ENCODE measurements at regions not wholly inside any gene's neighbourhood (a gene's known extent, or its start where the extent isn't known, plus 50 kb on each side); places are given as distances from the start of the nearest gene placed in this dataset.

DNA sequence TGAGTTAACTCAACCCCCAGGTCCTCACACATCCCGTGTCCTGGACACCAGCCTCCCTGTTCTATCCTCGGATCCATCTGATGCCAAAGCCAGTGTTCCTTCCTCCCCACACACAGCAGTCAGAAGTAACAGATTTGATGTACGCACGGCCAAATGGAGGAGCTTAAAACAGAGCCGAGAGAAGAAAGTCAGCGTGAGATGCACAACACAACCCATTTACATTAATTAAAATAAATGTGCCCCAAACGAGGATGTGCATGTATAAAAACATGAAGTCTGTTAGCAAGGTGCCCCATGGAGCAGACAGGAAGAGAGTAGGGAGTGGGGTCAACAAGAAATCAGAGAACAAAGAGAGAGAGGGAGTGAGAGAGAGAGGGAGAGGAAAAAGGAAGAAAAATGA, 191.2 kb downstream of the HAUS1 start:
- no peak for DNase-seq (ENCODE audit: low read depth)

DNA sequence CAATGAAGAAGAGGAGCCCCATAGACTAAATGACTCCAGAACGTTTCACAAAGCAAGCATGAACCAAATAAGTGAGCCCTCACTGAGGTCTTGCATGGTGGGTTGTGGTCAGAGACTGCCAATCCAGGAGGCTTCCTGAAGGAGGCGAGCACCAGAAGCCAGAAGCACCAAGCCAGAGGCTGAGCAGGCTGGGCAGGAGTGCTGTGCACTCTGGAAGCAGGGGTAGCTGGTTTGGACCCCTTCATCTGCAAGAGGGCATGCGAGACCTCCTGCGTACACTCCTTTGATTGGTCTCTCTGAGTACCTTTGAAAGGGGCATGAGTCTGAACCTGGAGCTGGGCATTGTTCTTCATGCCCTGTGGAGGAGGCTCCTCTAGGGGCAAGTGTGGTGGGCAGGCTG, 192.5 kb downstream of the HAUS1 start:
- no peak for DNase-seq (ENCODE audit: low read depth)

DNA sequence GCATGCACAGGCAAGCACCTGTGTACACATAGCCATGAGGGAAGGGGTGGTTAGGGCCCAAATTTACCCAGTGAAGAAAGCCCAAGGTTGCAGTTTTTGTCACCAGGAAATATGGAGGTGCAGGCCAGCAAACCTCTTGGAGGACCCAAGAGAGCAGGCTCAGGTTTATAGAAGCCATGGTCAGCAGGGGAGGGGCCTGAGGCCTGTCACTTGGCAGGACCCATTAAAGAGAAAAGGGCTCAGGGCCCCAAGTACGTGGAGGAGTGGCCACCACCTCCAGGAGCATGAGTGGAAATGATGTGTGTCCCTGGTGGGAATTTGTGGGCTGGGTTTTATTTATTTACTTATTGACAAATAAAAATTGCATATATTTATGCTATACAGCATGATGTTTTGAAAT, 192.9 kb downstream of the HAUS1 start:
- no peak for DNase-seq (ENCODE audit: low read depth)

DNA sequence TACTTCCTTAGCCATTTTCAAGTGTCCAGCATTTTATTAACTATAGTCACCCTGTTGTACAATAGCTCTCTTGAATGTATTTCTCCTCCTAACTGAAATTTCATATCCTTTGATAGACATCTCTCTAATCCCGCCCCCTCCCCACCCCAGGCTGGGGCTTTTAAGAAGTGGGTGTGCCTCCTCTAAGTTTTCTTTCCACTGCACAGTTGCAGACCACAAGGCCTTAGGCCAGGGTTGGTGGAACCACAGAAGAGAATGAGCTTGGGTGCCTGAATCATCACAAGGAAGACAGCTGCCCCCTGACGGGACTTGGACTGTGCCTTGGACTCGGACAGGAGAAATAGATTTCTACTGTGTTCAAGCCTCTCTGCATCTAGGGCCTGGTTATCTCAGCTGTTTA, 193.4 kb downstream of the HAUS1 start:
- no peak for DNase-seq (ENCODE audit: low read depth)

DNA sequence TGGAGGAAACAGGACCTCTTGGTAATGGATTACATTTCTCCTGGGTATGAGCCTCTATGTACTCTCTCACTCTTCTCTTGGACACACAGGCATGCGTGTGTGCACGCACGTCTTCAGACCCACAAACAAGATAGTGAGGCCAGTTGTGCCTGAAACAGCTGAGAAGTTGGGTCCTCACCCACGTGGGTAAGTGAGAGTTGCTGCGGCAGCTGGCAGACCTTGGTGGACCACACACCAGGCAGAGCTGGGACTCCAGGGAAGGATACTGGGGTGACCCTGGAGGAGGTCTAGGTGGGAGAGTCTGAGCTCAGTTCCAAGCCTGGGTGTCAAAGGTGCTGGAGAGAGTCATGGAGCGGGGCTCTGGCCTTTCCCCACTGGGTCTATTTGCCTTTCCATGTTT, 194.3 kb downstream of the HAUS1 start:
- DNase-seq (ENCODE audit: low read depth), result no peak

DNA sequence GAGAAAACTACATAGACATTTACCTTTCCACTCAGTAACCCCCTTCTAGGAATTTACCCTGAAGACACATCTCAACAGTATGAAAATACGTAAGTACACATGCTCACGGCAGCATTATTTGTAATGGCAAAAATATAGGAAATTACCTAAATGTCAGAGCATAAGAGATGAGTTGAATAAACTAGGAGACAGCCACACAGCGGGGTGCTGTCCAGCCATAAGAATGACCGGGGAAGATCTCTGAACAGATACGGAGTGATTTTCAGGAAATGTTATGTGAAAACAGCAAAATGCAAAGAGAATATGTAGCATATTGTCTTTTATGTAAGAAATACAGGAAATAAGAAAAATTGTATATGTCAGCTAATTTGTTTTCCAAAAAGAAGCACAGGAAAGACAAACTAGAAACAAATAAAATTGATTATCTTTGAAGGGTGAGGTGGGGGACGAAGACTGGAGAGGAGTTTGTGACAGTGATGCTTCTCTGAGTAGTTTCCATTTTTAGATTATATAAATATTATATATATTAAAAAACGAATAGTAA, 195.4 kb downstream of the HAUS1 start:
- DNase-seq (ENCODE audit: low read depth), result no peak

DNA sequence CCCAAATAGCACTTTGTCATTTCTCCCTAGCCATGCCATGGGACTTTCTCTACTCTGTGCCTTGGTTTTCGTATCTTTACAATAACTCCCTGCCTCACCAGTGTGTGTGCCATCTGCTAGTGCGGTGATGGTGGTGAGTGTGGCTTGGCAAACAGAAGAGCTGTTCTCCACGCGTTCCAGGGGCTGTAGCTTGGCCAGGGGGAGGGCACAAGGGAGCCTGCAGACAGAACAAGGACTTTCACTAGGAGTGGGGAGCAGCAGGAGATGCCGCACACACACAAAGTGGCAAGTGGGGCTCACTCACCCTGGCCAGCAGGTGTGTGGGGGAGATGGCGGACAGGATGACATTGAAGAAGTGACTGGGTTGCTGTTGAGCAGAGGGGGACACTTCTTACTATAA, 196.9 kb downstream of the HAUS1 start:
- no peak for DNase-seq (ENCODE audit: low read depth)

DNA sequence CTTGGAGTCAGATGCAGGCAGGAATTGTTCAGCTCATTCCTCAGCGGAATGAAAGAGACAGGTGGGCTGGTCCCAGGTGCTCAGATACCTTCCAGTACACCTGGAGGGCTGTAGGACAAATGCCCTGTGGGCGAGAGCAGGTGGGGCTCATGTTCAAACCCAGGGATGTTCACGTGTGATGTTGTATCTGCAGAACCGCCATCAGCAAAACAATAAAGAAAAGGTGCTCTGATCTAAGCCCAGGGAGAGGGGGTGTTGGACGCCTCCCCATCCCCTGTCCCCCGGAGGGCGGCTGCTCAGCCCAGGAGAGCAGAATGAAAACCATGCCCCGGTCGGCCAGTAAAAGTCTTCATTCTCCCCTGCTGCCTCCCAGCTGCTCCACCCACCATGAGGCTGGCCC, 197.4 kb downstream of the HAUS1 start:
- DNase-seq (ENCODE audit: low read depth), result no peak

DNA sequence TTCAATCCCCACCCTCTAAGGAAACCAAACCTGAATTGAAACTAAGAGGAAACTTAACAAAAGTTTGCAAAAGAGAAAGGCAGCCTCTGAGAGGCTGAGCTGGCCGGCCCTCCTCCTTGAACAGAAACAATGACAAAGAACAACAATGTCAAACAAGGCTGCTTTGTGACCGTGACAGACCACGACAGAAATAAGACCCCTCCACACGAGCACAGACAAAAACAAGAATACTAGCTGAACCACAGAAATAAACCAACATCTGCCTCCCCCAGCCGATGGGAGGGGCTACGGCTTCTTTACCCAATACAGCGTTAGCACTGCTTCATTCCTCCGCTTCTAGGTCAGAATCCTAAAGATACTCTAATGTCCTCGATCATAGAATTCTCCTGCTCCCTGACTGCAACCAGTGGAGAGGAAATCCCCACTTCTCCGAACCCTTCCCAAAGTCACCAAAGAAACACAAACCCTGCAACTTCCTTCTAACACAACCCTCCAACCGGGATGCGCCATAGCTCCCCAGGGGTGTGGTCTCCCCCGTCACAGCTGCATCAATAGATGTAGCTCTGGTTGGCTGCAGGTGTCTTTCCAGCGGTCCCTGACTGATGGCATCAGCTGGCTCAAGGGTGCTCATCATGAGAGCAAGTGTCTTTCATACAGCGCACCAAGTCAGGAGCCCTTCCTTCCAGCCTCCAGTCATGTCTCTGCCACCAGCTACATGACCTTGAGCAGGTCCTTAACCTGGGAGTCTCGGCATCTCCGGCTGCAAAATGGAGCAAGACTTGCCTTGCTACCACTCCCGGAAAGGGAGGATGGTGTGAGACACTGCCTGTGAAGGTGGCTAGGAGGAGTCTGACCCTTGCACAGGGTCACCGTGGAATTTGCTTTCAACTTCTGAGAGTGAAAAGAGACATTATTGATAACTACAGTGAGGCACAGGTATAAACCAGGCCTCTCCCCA, 198.6 kb downstream of the HAUS1 start:
- no peak for DNase-seq (ENCODE audit: low read depth)

DNA sequence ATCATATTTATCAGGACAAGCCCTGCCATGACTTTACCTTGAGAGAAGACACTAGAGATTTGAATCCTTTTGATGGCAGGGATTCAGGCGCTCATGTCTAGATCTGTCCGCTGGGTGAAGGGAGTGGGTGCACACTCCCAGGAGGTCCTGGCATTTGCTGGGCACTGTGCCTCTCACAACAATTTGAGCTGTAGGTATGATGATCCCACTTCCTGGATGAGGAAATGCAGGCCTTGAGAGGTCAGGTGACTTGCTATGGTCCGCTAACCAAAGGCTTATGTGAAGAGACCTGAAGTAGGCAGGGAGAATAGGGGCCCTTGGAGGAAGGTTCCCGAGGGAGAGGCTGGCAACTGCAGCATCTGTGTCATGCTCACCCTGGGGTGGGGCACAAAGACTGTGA, 206.1 kb downstream of the HAUS1 start:
- DNase-seq (ENCODE audit: low read depth), result no peak

DNA sequence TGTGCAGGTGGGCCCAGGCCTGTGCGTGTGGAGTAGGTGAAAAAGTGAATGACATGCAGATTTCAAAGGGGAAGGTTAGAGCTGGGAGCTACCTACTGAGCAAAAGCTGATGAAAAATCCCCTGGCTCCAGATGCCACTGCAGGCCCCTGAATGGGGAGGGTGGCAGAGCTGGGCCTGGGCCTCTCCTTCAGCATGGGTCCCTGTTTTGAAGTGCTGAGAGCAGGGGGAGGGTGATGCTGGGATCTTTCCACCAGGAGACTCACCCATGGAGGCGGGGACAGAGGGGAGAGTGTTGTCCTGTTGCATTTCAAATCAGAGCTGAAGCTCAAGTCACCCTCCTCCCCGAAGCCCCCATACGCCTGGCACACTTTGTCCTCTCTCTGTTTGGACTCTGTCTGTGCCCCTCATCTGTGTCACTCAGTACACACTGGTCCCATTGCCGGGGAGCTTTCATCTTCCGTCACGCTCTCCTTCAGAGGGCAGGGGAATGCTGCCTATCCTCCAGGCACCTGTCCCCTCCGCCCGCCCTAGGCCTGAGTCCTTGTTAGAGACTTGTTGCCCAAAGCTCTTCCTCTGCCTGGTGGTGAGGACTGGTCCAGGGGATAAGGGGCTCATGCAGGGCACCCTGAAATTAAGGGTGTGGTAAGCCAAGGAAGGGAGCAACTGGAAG, 206.6 kb downstream of the HAUS1 start:
- no peak for DNase-seq (ENCODE audit: low read depth)

DNA sequence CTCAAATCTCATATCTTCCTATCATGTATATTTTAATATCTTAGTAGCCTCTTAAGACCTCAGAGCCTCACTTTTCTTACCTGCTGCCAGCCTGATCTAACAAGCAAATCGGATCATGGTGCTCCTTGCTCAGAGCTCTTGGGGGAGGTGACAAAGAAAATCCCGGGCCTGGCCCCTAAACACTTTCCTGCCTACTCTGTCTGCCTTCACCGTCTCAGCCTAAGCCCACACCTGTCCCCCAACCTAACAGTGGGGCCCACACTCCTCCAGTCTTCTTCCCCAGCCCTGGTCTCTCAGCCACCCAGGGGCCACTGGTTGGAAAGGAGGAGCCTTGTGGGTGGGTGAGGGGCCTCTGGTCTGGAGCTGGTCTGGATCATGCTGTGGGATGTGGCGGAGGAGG, 207.3 kb downstream of the HAUS1 start:
- DNase-seq (ENCODE audit: low read depth), result no peak

DNA sequence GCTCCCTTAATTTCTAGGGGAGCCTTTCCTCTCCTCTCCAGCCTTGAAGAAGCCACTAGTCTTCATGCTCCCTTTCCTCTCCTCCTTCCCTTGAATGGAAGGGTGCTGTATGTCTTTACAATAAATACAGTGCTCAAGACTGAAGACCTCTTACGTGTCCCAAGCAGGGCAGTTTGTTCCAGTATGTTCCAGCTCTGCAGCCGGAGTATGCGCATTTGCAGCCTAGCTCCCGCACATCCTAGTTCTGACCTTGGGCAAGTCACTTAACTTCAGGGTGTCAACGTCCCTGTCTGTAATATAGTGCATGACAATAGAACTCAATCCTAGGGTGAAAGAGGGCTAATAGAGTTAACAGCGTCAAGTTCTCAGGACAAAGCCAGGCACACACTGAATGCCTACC, 208.0 kb downstream of the HAUS1 start:
- DNase-seq (ENCODE audit: low read depth), result no peak

DNA sequence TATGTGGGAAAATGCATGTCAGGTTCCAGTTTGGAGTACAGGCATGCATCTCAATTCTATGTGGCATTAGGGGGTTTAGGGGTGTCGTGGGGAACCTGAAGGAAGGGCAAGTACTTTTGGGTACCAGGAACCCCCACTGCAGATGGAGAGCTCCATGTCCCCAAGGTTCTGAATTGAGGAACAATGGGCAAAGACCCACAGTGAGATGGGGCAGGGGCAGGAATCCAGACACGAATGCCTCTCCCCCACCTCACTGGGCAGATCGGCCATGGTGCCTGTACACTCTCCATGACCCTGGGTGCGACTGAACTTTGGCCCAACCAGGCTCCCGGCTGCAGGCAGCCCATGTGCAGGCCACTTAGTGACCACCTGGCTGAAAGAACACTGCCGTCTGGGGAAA, 209.3 kb downstream of the HAUS1 start:
- DNase-seq (ENCODE audit: low read depth), result no peak

DNA sequence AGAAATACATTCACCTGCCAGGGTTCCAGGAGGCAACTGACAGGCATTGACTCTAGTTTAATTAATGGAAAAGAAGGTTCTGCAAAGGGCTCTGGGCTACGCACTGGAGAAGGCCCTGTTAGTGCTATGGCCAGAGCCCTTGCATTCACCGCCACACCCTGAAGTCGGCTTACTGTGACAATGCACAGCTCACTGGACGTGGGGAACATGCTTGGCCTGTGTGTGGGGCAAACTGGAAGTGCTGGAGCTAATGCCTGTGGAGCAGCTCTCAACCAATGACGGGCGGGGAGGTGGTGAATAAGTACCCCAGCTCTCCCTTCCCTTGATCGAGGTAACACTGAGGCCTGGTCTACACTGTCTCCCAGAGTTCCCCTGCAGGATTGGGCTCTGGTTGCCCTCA, 209.8 kb downstream of the HAUS1 start:
- DNase-seq (ENCODE audit: low read depth), result no peak

DNA sequence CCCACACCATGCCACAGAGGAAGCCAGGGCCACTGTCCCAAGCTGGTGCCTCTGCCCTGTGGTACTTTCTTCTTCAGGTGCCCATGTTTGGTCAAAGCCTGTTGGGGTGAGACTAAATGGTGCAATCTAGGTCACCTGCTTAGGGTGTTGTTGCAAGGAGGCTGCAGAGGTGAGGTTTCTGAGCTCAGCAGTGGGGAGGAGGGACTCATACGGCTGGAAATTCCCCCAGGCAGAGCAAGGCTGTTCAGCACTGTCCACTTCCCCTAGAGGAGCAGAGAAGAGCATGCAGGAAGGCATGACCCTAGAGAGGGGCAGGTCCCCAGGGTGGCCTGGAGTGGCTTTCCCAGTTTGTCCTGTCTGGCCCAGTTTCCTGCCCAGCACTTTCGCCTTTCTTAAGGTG, 211.0 kb downstream of the HAUS1 start:
- no peak for DNase-seq (ENCODE audit: low read depth)

DNA sequence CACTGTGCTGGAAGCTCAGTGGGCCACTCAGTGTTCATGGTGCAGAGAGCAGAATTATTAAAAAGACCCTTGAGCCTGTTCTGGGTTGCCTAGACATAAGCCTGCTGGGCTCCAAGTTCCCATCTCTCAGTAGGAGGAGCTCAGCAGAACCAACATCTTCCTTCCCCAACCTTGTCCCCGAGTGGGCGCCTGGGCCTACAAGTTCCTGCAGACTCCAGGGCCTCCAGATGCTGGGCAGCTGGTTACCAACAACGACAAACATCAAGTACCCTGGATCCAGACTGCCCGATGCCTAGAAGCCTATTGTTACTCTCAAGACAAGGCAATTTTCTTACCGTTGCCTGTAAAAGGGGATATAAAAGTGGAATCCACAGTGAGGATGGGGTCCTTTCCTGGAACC, 214.2 kb downstream of the HAUS1 start:
- DNase-seq (ENCODE audit: low read depth), result no peak

DNA sequence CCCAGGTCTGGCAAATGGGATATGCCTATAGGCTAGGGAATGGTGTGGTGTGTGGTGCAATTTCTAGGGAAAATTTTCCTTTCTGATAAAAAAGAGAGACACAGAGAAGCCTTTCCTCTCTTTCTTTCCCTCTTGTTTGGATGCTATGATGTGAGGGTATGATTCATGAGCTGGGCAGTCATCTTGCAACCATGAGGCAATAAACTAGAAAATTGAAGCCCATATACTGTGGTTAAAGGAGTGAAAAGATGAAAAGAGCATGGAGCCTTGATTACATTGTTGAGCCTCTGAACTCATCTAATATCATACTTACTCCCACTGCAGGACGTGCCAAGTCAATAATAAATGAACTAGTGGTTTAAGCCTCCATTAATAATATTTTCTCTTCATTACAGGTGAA, 215.6 kb downstream of the HAUS1 start:
- no peak for DNase-seq (ENCODE audit: low read depth)

DNA sequence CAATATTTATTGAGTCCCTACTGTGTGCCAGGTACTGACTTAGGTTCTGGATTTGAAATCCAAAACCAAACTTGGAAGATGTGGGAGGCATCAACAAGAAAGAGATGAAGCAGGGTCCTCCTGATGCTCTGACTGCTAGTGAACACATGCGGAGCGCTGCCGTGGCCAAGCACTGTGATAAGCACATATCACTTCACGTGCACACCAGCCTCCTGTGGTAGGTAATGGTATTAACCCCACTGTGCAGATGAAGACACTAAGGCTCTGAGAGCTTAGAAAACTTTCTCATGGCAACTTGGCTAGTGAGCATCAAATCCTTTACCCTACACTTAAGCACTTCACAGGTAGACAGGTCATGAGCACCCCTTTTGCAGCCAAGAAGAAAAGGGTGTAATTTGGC, 216.1 kb downstream of the HAUS1 start:
- DNase-seq (ENCODE audit: low read depth), result no peak

DNA sequence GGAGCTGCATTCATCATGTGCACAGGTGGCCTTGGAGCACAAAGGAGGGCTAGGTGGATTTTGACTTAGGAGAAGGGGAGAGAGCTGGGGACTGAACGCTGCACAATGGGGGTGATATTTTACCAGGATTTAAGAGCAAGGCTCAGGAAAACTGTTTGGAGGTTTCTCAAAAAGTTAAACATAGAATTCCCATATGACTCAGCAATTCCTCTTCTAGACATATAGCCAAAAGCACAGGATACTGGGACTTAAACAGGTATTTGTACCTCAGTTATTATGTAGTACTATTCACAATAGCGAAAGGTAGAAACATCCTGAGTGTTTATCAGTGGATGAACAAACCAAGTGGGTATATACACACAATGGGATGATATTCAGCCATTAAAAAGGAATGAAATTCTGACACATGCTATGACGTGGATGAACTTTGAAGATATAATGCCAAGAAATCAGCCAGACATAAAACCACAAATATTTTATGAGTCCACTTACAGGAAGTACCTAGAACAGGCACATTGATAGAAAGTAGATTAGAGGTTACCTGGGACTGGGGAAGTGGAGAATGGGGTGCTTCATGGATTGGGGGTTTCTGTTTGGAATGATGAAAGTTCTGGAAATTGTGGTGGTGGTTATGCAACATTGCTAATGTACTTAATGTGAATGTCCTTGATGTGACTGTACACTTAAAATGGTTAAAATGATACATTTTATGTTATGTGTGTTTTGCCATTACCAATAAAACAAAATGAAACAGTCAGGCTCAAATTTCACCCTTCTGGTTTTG, 216.9 kb downstream of the HAUS1 start:
- peak; percentile 76 for DNase-seq (ENCODE audit: low read depth)

DNA sequence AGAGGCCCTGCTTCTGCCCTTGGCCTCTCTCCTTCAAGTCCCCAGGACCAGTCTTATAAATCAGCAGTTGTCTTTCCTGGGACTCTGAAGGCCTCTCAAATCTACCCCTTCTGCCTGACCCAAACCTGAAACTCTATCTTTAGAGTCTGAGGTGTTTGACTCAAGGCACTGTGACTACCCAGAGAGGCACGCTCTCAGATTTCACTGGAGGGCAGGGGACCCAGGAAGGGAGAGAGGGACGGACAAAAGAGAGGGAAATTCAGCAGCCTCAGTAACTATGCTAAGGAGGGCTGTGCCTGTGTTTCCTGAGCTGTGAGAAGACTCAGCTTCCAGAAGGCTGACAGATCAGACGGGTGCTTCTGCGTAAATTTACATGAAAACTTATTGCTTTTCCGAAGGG, 217.8 kb downstream of the HAUS1 start:
- DNase-seq (ENCODE audit: low read depth), result no peak

DNA sequence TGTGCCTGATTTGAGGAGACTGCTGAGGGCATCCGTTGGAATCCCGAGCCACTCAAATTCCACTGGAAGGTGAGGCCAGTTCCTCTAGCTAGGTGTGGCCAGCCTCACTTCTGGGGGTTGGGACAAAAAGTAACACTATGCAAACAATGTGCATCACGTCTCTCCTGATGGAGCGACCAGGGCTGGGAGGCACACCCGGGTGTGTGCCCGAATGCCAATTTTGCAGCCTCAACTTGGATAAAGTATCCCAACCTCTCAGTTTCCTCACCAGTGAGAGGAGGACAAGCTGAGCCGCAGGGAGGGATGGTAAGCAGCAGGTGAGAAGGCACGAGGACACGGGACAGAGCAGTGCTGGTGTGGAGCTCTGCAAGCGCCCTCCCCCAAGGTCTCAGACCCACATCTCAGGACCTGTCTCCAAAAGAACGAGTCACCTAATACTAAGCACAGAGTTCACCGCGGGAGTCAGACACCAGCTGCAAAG, 218.3 kb downstream of the HAUS1 start:
- DNase-seq (ENCODE audit: low read depth), result peak; percentile 14

Data from ELR (cell line).